MM.1S (cell line): ENCODE measurements at regions not wholly inside any gene's neighbourhood (a gene's known extent, or its start where the extent isn't known, plus 50 kb on each side); places are given as distances from the start of the nearest gene placed in this dataset.
"Not testable (repeated sequence)": the region's sequence is repeated elsewhere in the genome, so short reads cannot be mapped to it uniquely, and the experiment has no call there.

Experiments
- DNase-seq: peaks from one replicate; pipeline ENCODE4 v3.0.0-alpha.2; 2015
- H2AFZ ChIP-seq: fragments of 300-600 bp; sonication (generic); 2 replicates; pipeline ENCODE4 v1.6.0; 2016; ENCODE audit warnings: antibody characterized with exemption, low read length
- H3F3A ChIP-seq: fragments of 300-600 bp; sonication (generic); 2 replicates; pipeline ENCODE4 v1.6.1; 2016; ENCODE audit warnings: mild to moderate bottlenecking, antibody characterized with exemption, low read length, moderate library complexity, mixed read lengths; ENCODE audit not compliant: insufficient read depth
- H3K27ac ChIP-seq: fragments of 300-600 bp; sonication (generic); 2 replicates; pipeline ENCODE4 v1.5.1; 2016; ENCODE audit warnings: mild to moderate bottlenecking, low read length
- H3K27me3 ChIP-seq: fragments of 300-600 bp; sonication (generic); replicated peaks from 2 replicates; pipeline ENCODE4 v1.6.0; 2016; ENCODE audit warnings: low read length; ENCODE audit not compliant: insufficient read depth
- H3K36me3 ChIP-seq: fragments of 300-600 bp; sonication (generic); replicated peaks from 2 replicates; pipeline ENCODE4 v1.6.1; 2016; ENCODE audit warnings: mild to moderate bottlenecking, low read length, mixed read lengths; ENCODE audit not compliant: insufficient read depth
- H3K4me1 ChIP-seq: fragments of 300-600 bp; sonication (generic); 2 replicates; pipeline ENCODE4 v1.6.1; 2016; ENCODE audit warnings: low read length, mixed read lengths
- H3K4me2 ChIP-seq: fragments of 300-600 bp; sonication (generic); 2 replicates; pipeline ENCODE4 v1.6.0; 2016; ENCODE audit warnings: low read depth, low read length
- H3K4me3 ChIP-seq: fragments of 300-600 bp; sonication (generic); 2 replicates; pipeline ENCODE4 v1.5.1; 2016; ENCODE audit warnings: low read length, mixed read lengths
- H3K79me2 ChIP-seq: fragments of 300-600 bp; sonication (generic); 2 replicates; pipeline ENCODE4 v1.6.1; 2016; ENCODE audit warnings: mixed run types, low read length, mixed read lengths
- H3K9ac ChIP-seq: fragments of 300-600 bp; sonication (generic); 2 replicates; pipeline ENCODE4 v1.6.1; 2016; ENCODE audit warnings: low read length, mixed read lengths
- H3K9me2 ChIP-seq: fragments of 300-600 bp; sonication (generic); replicated peaks from 2 replicates; pipeline ENCODE4 v1.6.1; 2016; ENCODE audit warnings: mild to moderate bottlenecking, low read length, mixed read lengths; ENCODE audit not compliant: insufficient read depth
- H3K9me3 ChIP-seq: fragments of 300-600 bp; sonication (generic); replicated peaks from 2 replicates; pipeline ENCODE4 v1.6.1; 2016; ENCODE audit warnings: mild to moderate bottlenecking, low read length, mixed read lengths; ENCODE audit not compliant: insufficient read depth
- H4K20me1 ChIP-seq: fragments of 300-600 bp; sonication (generic); 2 replicates; pipeline ENCODE4 v1.6.1; 2016; ENCODE audit warnings: mild to moderate bottlenecking, low read length, moderate library complexity, mixed read lengths; ENCODE audit not compliant: insufficient read depth
- CTCF ChIP-seq: fragments of 300-600 bp; sonication (generic); IDR thresholded peaks from 2 replicates; pipeline ENCODE4 v1.5.1; 2016; ENCODE audit warnings: antibody characterized with exemption, low read length, mixed read lengths
- EZH2 ChIP-seq: fragments of 300-600 bp; sonication (generic); optimal IDR thresholded peaks from 2 replicates; pipeline ENCODE3; 2017; ENCODE audit warnings: low read depth, mild to moderate bottlenecking, antibody characterized with exemption, low read length, mixed read lengths
- EZH2phosphoT487 ChIP-seq: fragments of 300-600 bp; sonication (generic); IDR thresholded peaks from 2 replicates; pipeline ENCODE4 v1.6.1; 2018; ENCODE audit warnings: antibody characterized with exemption, low read length

- no peaks in the 10 kb centered on the region for H3K79me2 ChIP-seq
- no peak overlapping the region for H3K4me2 ChIP-seq
- no peaks in the 10 kb centered on the region for H3K36me3 ChIP-seq
- DNase-seq: no peak
- no peak overlapping the region for H2AFZ ChIP-seq
- no peaks in the 10 kb centered on the region for H3K9me2 ChIP-seq
- no peaks in the 10 kb centered on the region for H3K4me1 ChIP-seq
- no peak overlapping the region for H3K4me3 ChIP-seq
- no peaks in the 10 kb centered on the region for H3F3A ChIP-seq
- H3K27me3 ChIP-seq: no peaks in the 10 kb centered on the region
- no peaks in the 10 kb centered on the region for H4K20me1 ChIP-seq
- H3K27ac ChIP-seq: no peak overlapping the region
- no peak overlapping the region for H3K9ac ChIP-seq
- no peak for TF ChIP-seq EZH2phosphoT487
- TF ChIP-seq EZH2: no peak
- no peak for TF ChIP-seq CTCF
- no peaks in the 10 kb centered on the region for H3K9me3 ChIP-seq
Observed at GRCh38 chr4:82123934-82124333, 249.9 kb downstream of the HNRNPD start.

GRCh38 chr4:82115183-82115582, 258.6 kb downstream of the HNRNPD start:
- H2AFZ ChIP-seq, H3K27me3 ChIP-seq, H3K9me3 ChIP-seq, H4K20me1 ChIP-seq, H3K9ac ChIP-seq, H3K27ac ChIP-seq, H3K79me2 ChIP-seq, H3F3A ChIP-seq, H3K4me3 ChIP-seq, H3K9me2 ChIP-seq, DNase-seq, H3K36me3 ChIP-seq, H3K4me2 ChIP-seq, H3K4me1 ChIP-seq: not testable (repeated sequence)

- Histone ChIP-seq H3F3A (no peaks in the 10 kb centered on the region), H4K20me1 (no peaks in the 10 kb centered on the region), H3K27ac (no peak overlapping the region), H3K9ac (no peak overlapping the region), H3K36me3 (no peaks in the 10 kb centered on the region), H3K4me1 (no peaks in the 10 kb centered on the region), H3K4me3 (no peak overlapping the region), H3K79me2 (no peaks in the 10 kb centered on the region), H3K9me3 (no peaks in the 10 kb centered on the region), H3K27me3 (no peaks in the 10 kb centered on the region), H3K4me2 (no peak overlapping the region), H3K9me2 (no peaks in the 10 kb centered on the region), H2AFZ (no peak overlapping the region)
- TF ChIP-seq CTCF: no peak
- TF ChIP-seq EZH2: no peak
- no peak for TF ChIP-seq EZH2phosphoT487
- no peak for DNase-seq
Observed at GRCh38 chr4:82108506-82108905, 265.3 kb downstream of the HNRNPD start.

DNA sequence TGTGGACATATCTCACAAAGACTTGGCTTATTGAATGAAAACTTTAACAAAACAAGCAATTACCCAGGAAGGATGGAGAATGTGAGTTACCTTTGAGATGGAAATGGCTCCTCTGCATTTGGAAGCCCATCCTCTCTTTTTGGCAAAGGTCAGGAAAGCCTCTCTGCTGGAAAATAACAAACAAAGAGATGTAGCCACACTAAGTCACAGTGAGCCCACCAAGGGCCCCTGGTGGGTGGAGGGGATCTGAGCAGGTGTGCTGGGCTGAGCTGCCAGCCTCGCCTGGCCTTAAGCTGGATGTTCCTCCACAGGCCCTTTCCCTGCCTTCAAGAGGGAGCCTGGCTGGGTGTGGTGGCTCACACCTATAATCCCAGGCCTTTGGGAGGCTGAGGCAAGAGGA, 269.2 kb downstream of the HNRNPD start:
- no peak overlapping the region for H3K27ac ChIP-seq
- no peak overlapping the region for H3K4me2 ChIP-seq
- no peak overlapping the region for H3K4me3 ChIP-seq
- H3K27me3 ChIP-seq: no peaks in the 10 kb centered on the region
- no peaks in the 10 kb centered on the region for H3K79me2 ChIP-seq
- no peak overlapping the region for H2AFZ ChIP-seq
- H3K4me1 ChIP-seq: no peaks in the 10 kb centered on the region
- no peak for DNase-seq
- TF ChIP-seq EZH2phosphoT487 (no peak), CTCF (no peak), EZH2 (no peak)
- no peaks in the 10 kb centered on the region for H3K9me2 ChIP-seq
- H3K36me3 ChIP-seq: no peaks in the 10 kb centered on the region
- H3F3A ChIP-seq: no peaks in the 10 kb centered on the region
- H3K9ac ChIP-seq: no peak overlapping the region
- H3K9me3 ChIP-seq: no peaks in the 10 kb centered on the region
- H4K20me1 ChIP-seq: no peaks in the 10 kb centered on the region
